NT2/D1 (cell line): ENCODE measurements at regions not wholly inside any gene's neighbourhood (a gene's known extent, or its start where the extent isn't known, plus 50 kb on each side); places are given as distances from the start of the nearest gene placed in this dataset.

Experiments
- DNase-seq: peaks from one replicate; pipeline ENCODE4 v3.0.0-alpha.2; 2011; ENCODE audit warnings: low read depth, low spot score
- H3K27me3 ChIP-seq: 2 replicates; pipeline ENCODE4 v1.6.0; 2011; ENCODE audit warnings: mild to moderate bottlenecking; ENCODE audit not compliant: insufficient read length, insufficient read depth
- H3K36me3 ChIP-seq: 2 replicates; pipeline ENCODE4 v1.6.1; 2011; ENCODE audit warnings: mild to moderate bottlenecking, low read length, mixed read lengths; ENCODE audit not compliant: insufficient read depth, insufficient read length
- H3K4me1 ChIP-seq: 2 replicates; pipeline ENCODE4 v1.5.1; 2011; ENCODE audit not compliant: insufficient read depth, insufficient read length
- H3K4me3 ChIP-seq: 2 replicates; pipeline ENCODE4 v1.5.1; 2011; ENCODE audit warnings: low read depth; ENCODE audit not compliant: insufficient read length
- H3K9ac ChIP-seq: 2 replicates; pipeline ENCODE4 v1.6.0; 2011; ENCODE audit warnings: low read depth; ENCODE audit not compliant: insufficient read length
- H3K9me3 ChIP-seq: 2 replicates; pipeline ENCODE4 v1.5.1; 2011; ENCODE audit warnings: mild to moderate bottlenecking, low read length; ENCODE audit not compliant: insufficient read depth
- SUZ12 ChIP-seq: IDR thresholded peaks from 2 replicates; pipeline ENCODE4 v1.6.1; 2011; ENCODE audit not compliant: insufficient read length, insufficient read depth; ENCODE audit errors: extremely low read depth
- YY1 ChIP-seq: IDR thresholded peaks from 2 replicates; pipeline ENCODE4 v1.6.1; 2011; ENCODE audit not compliant: insufficient read length, insufficient read depth
- ZNF274 ChIP-seq: IDR thresholded peaks from 2 replicates; pipeline ENCODE4 v1.6.1; 2011; ENCODE audit warnings: mild to moderate bottlenecking, low read depth, low read length

GRCh38 chr1:187413405-187414169 lies 584.8 kb downstream of the PLA2G4A start:
- H3K27me3 ChIP-seq, result no peaks in the 10 kb centered on the region
- TF ChIP-seq SUZ12, result no peak
- TF ChIP-seq ZNF274, result no peak
- TF ChIP-seq YY1, result no peak
- H3K4me1 ChIP-seq, result no peaks in the 10 kb centered on the region
- H3K4me3 ChIP-seq, result no peak overlapping the region
- no peaks in the 10 kb centered on the region for H3K36me3 ChIP-seq
- H3K9ac ChIP-seq, result no peak overlapping the region
- H3K9me3 ChIP-seq, result peaks cover 4% of the 10 kb centered on the region; the same call in 1 of the 2 replicates
- DNase-seq, result no peak

GRCh38 chr1:187415065-187415464 lies 586.3 kb downstream of the PLA2G4A start:
- H3K36me3 ChIP-seq, result no peaks in the 10 kb centered on the region
- H3K9ac ChIP-seq, result no peak overlapping the region
- no peak for DNase-seq
- H3K9me3 ChIP-seq, result peaks cover 6% of the 10 kb centered on the region; the same call in 1 of the 2 replicates
- H3K4me1 ChIP-seq, result no peaks in the 10 kb centered on the region
- H3K27me3 ChIP-seq, result no peaks in the 10 kb centered on the region
- TF ChIP-seq ZNF274, result no peak
- TF ChIP-seq SUZ12, result no peak
- H3K4me3 ChIP-seq, result no peak overlapping the region

GRCh38 chr1:187417520-187417919 lies 588.8 kb downstream of the PLA2G4A start:
- no peaks in the 10 kb centered on the region for H3K27me3 ChIP-seq
- H3K9ac ChIP-seq, result no peak overlapping the region
- no peaks in the 10 kb centered on the region for H3K4me1 ChIP-seq
- TF ChIP-seq SUZ12 (no peak), ZNF274 (no peak), YY1 (no peak)
- H3K9me3 ChIP-seq, result peaks cover 11% of the 10 kb centered on the region; the same call in 1 of the 2 replicates
- no peaks in the 10 kb centered on the region for H3K36me3 ChIP-seq
- no peak overlapping the region for H3K4me3 ChIP-seq
- DNase-seq, result no peak

GRCh38 chr1:187433598-187433997 lies 604.8 kb downstream of the PLA2G4A start:
- no peaks in the 10 kb centered on the region for H3K27me3 ChIP-seq
- H3K4me3 ChIP-seq, result no peak overlapping the region
- H3K9ac ChIP-seq, result no peak overlapping the region

GRCh38 chr1:187442603-187443002 lies 613.9 kb downstream of the PLA2G4A start:
- Histone ChIP-seq H3K9ac (no peak overlapping the region), H3K27me3 (no peaks in the 10 kb centered on the region), H3K4me3 (no peak overlapping the region), H3K9me3 (no peaks in the 10 kb centered on the region), H3K4me1 (no peaks in the 10 kb centered on the region), H3K36me3 (no peaks in the 10 kb centered on the region)
- TF ChIP-seq SUZ12 (no peak), ZNF274 (no peak), YY1 (no peak)
- no peak for DNase-seq

More at GRCh38 chr1:187433598-187433997, 604.8 kb downstream of the PLA2G4A start:
- Histone ChIP-seq H3K36me3 (no peaks in the 10 kb centered on the region), H3K4me1 (no peaks in the 10 kb centered on the region), H3K9me3 (no peaks in the 10 kb centered on the region)
- no peak for DNase-seq
- TF ChIP-seq ZNF274 (no peak), SUZ12 (no peak), YY1 (no peak)

- no peak overlapping the region for H3K4me3 ChIP-seq
- no peak for DNase-seq
- TF ChIP-seq SUZ12 (no peak), YY1 (no peak), ZNF274 (no peak)
- H3K9me3 ChIP-seq, result no peaks in the 10 kb centered on the region
- H3K36me3 ChIP-seq, result no peaks in the 10 kb centered on the region
- no peak overlapping the region for H3K9ac ChIP-seq
- H3K4me1 ChIP-seq, result no peaks in the 10 kb centered on the region
- no peaks in the 10 kb centered on the region for H3K27me3 ChIP-seq
Observed at GRCh38 chr1:187443939-187444338, 615.2 kb downstream of the PLA2G4A start.

- no peaks in the 10 kb centered on the region for H3K36me3 ChIP-seq
Observed at GRCh38 chr1:187445066-187445465, 616.3 kb downstream of the PLA2G4A start.

GRCh38 chr1:187451238-187451637 lies 622.5 kb downstream of the PLA2G4A start:
- Histone ChIP-seq H3K9me3 (no peaks in the 10 kb centered on the region), H3K4me1 (no peaks in the 10 kb centered on the region), H3K9ac (no peak overlapping the region), H3K4me3 (no peak overlapping the region), H3K36me3 (no peaks in the 10 kb centered on the region), H3K27me3 (no peaks in the 10 kb centered on the region)
- TF ChIP-seq SUZ12, result no peak
- TF ChIP-seq ZNF274, result no peak
- no peak for TF ChIP-seq YY1
- no peak for DNase-seq

More at GRCh38 chr1:187445066-187445465, 616.3 kb downstream of the PLA2G4A start:
- no peaks in the 10 kb centered on the region for H3K4me1 ChIP-seq
- H3K4me3 ChIP-seq, result no peak overlapping the region
- TF ChIP-seq SUZ12 (no peak), YY1 (no peak), ZNF274 (no peak)
- no peak for DNase-seq
- H3K9ac ChIP-seq, result no peak overlapping the region
- H3K9me3 ChIP-seq, result no peaks in the 10 kb centered on the region
- no peaks in the 10 kb centered on the region for H3K27me3 ChIP-seq
